ENCODE measurements at regions not wholly inside any gene's neighbourhood (a gene's known extent, or its start where the extent isn't known, plus 50 kb on each side); places are given as distances from the start of the nearest gene placed in this dataset.

DNA sequence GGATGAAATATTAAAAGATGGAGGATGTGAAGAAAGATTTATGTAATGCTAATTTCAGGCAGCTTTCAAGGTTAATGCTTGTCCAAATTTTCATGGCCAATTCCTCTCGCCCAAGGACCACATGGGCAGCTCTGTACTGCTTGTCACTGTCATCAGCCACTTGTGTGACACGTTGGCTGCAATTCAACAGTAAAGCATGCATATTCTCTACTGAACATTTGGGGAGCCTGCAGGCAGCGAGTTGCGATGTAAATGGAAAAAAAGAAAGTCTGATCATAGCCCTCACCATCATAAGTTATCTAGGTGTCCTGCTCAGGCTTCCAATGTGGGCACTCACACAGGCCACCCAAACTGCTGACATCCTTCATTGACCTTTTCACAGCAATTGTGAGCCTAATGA lies 1026.8 kb upstream of the NR2F2 start:
- peak in 1 of 2 donors; percentile 29 for DNase-seq (ENCODE audit: low read depth in 2 of 2)

DNA sequence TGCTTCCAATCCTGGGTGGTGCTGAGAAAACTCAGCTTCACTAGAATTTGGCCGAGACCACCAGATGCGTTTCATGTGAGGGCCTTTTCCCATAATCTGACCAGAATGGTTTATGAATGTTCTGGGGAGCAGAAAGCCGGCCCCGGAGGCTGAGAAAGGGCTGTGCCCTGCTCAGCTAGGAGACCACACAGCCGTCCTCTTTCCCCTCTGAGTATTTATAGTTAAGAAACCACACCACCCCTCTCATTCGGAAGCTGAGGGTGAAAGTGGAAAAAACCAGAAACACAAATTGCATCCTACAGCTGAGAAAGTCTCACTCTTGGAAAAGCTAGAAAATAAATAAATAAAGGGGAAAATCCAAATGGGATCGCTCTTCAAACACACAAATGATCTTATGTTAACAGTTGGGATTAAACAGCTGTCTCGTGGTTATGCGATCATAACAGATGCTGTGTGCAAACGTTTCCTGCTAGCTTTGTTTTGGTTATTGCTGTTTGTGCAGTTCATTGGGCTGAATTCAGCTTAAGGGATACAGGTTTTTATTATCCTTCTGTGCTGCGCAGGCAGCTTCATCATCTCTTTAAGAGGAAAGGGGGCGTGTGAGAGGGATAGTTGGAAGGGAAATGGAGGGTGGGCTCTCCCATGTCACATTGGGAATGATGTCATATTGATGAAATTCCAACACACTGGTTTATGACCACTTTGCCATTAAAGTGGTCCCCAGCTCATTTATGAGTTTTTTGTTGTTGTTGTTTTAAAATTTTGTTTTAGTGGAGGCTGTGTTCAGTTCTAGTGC lies 1026.2 kb upstream of the NR2F2 start:
- DNase-seq (ENCODE audit: low read depth in 2 of 2), result peak; percentile 99

DNA sequence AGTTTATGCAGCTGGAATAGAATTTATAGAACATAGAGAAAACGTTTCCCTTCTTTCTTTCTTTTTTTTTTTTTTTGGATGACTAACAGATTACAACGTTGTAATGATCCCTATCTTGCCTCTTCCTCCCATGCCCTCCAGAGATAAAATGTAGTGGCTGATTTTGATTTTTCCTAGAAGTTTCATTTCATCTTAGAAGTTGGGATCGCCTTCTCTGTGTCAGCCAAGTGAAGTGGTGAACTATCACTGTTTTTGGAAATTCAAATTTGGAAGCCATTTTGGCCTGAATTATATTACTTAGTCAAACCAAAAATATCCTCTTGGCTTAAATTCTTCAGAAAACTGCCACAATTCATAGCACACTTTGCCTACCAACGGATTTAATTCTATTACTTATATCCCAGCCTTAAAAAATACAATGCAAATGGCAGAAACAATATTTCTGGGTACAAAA lies 1025.5 kb upstream of the NR2F2 start:
- DNase-seq (ENCODE audit: low read depth in 2 of 2), result no peak

DNA sequence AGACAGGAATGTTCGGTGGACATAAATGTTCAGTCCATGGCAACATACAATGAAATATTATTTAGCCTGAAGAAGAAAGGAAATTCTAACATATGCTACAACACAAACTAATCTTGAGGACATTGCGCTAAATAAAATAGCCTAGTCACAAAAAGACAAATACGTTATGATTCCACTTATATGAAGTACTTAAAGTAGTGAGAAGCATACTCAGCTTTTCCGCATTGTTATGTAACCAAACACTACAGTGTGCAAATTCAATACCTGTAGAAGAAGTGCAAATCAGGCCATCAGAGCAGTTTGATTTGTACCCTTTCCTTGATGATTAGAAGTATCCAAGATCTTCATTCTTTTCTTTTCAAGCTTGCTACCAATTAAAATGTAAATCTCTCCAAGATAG lies 1023.4 kb upstream of the NR2F2 start:
- no peak for DNase-seq (ENCODE audit: low read depth in 2 of 2)

DNA sequence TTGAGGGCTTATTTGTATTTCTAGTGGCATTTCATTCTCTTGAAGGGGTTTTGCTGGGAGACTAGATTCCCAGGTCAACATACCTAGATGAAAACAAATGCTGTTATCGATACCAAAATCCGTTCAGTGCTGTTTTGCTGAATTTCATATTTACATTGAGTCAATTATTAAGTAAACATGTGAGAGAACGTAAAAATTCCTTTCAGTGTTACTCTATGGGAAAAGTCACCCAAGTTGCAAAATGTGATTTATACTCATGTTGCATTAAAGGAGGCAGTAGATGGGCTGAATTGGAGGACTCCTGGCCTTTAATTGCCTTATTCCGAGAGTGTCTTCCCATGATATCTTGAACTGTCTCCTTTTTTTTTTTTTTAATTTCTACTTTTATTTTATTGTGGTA lies 1011.3 kb upstream of the NR2F2 start:
- DNase-seq (ENCODE audit: low read depth in 2 of 2), result no peak

DNA sequence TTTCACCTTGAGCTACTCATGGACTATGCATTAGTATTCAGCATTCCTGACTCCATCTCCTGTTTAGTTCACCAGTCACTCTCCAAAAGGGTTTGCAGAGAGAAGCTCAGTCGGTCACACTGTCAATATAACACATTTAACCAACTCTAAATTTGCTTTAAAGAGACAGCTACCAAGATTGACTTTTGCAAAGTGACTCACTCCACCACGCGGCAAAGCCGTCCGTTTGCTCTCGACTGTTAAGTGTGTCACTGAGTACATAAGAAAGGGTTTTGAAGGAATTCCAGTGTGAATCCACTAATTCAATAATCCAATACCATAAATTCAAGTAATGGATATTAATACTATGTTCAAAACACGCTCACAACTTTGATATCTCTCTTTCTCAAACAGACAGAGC lies 1006.7 kb upstream of the NR2F2 start:
- peak in 1 of 2 donors; percentile 48 for DNase-seq (ENCODE audit: low read depth in 2 of 2)

DNA sequence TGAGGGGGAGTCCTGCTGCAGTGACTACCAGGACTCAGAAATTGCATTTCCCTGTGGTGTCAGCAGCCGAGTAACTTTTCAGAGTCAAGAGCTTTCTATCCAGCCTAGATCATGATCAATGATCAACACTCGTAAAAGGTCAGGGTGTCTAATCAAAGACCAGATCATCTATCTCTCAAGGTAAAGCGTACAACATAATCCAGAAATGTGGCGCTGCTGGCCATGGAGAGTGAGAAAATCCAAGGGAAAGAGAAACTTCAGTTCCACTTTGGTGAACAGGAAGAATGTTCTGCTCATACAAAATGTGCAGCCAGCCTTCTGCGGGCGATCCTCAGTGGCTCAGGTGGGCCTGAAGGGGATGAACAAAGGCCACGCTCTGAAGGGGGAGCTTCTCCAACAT lies 1005.8 kb upstream of the NR2F2 start:
- peak; percentile 23 to 30 for DNase-seq (ENCODE audit: low read depth in 2 of 2)

DNA sequence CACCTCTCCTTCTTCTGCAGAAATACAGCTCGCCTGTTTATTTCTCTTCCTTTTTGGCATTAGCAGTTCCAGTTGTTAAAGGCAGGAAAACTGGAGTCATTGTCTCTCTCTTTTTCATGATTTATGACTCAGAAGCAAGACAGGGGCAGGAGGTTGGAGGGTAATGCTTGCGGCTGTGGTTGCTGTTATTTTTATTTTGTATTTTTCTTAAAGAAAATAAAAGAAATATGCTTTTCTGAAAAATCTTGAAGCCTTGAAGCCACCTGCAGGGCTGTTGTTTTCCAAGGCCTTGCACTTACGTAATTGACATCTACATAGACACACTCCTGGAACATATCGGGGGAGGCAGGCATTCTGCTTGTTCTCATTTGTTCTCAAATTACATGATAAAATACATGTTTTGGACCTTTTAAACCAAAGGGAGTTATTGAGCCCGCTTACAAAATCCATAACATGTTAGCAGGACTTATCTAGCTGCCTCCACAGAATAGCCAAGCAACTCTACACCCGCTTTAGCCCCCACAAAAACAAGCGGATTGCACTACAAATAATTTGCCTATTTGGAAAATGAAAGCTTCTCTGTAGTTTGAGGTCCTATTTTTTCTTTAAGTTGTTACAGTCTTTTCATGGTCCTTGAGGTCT lies 1004.6 kb upstream of the NR2F2 start:
- peak; percentile 77 to 91 for DNase-seq (ENCODE audit: low read depth in 2 of 2)

DNA sequence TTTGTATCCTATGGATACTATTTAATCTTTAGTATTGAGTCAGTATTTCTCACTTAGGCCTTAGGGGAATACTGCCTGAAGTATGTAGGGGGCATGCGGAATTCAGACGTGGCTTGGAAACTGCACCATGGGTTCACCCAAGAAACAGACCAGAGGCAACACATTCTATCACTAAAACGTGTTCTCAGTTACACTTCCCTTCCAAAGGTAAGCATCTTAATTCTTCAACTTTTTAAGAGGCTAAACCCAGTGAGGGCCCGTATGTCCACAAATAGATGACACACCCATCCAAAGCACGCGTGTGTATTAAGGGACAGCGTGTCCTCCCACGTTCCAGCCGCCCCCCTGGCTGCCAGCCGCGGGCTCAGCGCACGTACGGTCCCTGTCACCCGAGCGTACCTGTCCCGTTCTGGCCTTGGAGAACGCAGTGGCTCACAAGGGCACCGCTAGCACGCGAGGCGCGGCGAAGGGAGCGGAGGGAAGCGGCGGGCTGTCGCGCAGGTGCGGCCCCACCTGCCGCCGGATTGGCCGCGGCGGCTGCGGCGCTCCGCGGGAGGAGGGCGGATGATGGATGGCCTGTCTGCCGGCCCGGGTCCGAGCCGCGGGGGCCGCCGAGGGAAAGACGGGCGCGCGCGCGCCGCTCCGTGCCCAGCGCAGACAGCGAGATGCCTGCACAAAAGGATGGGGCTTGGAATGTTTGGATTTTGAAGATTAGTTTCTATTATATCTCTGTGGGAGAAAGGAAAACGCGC lies 1003.9 kb upstream of the NR2F2 start:
- peak; percentile 57 to 79 for DNase-seq (ENCODE audit: low read depth in 2 of 2)

DNA sequence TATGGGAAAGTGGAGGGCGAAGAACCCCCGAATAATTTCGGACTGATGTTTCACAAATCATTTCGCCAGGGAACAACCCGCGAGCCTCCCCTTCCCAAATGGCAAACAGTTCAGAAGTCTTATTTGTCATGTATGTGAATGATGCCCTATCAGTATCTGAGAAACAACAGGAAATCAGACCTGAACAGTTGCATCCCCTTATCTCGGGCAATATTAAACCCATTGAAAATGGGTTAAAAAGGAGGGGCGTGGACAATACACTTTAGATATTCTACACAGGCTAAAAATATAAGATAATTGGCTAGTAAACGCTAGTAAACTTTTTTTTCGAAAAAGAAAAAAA lies 1003.3 kb upstream of the NR2F2 start:
- peak; percentile 37 to 67 for DNase-seq (ENCODE audit: low read depth in 2 of 2)

DNA sequence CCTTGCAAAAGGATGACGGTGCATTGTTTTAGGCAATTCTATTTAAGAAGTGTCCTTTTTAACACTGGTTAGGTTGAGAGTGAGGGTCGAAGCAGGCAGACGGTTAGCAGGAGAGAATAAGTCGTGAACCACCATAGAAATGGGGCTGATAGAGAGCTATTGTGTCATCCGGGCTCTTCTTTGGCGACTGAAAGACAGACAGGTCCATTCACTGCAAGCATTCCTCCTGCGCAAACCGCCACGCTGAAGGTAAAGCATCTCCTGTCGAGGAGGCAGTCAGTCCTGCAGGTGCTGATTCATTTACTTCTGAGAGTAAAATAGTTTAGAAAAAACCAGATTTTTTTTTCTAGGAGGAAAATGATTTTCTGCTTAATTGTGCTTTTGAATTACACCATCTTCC lies 1002.8 kb upstream of the NR2F2 start:
- DNase-seq (ENCODE audit: low read depth in 2 of 2), result peak; percentile 62 to 70

DNA sequence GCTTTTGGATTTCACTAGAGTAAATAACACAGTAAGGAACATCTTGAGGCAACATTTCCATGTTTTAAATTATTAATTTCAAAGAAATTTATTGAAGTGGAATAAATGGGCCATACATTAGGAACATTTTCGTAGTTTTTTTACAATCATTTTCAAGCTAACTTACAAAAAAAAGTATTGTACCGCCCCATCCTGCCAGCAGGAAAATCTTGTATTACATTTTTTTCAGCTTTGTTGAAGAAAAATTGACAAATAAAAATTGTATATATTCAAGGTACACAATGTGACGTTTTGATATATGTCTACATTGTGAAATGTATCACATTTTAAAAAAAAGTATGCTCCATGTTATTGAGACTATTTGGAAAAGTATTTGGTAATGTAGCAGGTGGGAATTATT lies 1001.9 kb upstream of the NR2F2 start:
- peak; percentile 25 to 27 for DNase-seq (ENCODE audit: low read depth in 2 of 2)

DNA sequence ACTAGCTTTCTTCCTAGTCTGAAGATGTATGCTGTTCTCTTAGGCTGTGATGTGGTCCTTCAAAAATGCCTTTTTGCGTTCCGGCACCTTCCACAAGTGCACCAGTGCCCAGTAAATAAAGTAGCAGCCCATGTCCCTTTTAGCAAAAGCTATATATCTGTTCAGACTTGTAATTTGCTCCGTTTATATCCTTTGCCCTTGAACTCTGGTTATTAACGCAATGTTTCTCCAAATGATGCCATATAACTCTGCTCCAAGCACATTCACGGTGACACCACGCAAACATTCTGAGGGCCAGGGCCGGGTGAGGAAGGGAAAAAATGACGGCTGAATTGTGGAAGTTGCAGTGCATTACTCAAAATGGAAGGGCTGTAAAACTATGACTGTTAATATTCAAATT lies 1001.1 kb upstream of the NR2F2 start:
- DNase-seq (ENCODE audit: low read depth in 2 of 2), result peak; percentile 62 to 78

DNA sequence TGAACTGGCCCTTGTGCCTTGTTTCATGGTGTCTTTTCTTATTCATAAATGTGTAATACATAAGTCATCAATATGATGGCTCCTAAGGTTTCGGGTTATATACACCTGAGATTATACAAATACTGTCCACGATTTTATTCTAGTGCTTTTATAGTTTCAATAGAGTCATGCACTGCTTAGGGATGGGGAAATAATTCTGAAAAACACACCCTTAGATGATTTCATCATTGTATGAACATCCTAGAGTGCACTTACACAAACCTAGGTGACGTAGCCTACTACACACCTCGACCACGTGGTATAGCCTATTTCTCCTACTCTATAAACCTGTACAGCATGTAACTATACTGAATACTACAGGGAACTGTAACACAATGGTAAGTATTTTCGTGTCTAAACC lies 988.8 kb upstream of the NR2F2 start:
- no peak for DNase-seq (ENCODE audit: low read depth in 2 of 2)

DNA sequence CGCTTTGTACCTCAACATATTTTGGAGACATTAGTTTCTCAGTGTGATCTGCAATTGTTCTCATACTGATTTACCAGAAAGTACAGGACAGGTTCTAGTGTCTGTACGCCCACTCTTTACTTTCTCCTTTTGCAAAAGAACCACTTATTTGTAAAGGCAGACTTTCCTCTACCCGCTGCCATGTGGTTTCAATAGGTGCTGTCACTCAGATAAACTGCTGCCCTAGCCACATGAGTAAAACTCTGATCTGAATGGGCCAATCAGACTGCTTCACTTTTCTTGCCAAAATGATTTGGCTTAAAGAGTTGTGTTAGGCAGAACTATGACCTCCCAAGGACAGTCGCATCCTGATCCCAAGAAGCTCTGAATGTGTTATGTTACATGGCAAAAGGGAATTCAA lies 984.6 kb upstream of the NR2F2 start:
- no peak for DNase-seq (ENCODE audit: low read depth in 2 of 2)

DNA sequence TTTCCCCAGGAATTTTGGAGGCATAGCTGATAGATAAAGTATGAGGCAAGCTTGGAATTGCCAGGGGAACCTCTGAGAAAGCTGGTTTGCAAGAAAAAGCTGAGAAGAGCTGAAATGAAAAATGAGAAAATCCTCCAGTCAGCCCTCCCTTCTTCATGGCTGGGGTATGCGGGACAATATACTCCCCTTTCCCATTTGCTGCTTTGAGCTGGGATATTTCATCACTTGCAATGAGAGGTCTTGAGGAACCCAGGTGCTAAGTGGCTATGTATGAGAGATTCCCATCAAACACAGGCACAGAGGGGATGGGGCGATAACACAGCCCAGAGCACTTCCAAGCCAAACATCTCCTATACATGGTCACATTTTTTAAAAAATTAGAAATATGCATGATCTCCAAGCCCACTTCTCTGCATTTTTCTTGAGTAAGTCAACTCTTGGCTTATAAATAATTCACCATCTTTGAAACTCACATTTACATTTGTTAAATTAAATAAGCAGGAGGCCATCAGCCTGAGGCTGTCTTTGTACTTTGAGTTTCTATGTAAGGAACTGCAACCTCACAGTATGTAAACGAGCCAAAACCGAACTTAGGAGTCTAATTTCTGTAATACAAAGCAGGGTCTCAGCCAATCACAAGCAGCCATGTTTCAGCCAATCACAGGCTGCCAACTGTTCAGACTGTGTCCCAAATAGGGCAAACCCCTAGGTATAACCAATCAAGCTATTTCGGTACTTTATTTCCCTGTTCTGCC lies 983.6 kb upstream of the NR2F2 start:
- no peak for DNase-seq (ENCODE audit: low read depth in 2 of 2)

DNA sequence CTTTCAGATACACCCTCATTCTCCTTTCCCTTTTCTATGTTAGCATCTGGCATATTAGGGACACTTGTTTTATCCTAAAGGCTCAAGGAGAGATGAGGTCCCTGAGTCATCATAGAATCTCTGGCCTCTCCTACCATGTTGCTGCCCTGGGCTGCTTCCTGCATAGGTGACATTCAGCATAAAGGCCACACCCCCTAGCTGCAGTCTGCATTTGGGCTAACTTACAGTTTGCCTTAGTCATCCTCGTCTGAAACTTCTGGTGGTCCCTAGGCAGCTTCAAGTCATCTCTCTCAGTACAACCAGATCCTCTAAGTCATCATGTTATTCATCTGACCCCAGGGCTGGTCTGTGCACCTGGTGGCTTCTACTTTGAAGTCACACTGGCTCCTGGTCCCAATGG lies 982.7 kb upstream of the NR2F2 start:
- no peak for DNase-seq (ENCODE audit: low read depth in 2 of 2)

DNA sequence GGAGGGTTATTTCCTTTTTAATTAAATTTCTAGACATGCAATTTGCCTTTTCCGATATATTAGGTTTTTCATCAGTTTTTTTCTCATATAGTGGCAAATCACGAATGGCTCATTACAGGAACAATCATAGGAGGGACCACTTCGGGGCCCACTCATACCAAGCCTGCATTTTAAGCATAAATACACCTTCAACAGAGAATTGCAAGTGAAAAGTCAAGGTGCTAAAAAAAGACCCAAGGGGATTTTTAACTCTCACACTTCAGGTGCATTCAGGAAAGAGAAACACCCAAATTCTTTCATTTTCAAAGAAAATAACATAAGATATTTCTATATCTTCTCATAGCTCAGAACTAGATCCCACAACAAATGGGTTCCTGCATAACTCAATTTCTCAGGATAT lies 979.6 kb upstream of the NR2F2 start:
- DNase-seq (ENCODE audit: low read depth in 2 of 2), result no peak

DNA sequence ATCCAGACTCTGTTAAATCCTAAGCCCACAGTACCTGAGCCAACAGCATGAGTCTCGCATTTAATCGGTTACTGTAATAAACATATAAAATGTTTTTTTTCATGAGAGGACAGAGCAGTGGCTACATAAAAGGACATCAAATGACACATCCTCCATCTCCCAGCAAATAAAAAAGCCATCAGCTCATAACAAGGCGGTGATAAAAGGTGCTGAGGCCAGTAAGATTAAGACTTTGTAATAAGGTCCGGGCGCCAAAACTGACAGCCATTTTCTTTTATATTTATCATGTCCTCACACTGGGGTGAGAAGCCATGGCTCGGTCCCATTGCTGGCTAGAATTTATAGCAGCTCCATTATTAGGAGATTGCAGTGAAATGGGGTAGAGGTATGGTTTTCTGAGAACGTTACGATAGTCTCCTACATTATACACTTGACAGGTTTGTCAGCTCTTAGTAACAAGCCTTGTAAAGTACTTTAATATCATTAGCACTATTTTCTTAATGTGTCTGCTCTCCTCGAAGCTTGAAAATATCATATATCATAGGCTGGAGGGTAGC lies 977.8 kb upstream of the NR2F2 start:
- DNase-seq (ENCODE audit: low read depth in 2 of 2), result no peak

DNA sequence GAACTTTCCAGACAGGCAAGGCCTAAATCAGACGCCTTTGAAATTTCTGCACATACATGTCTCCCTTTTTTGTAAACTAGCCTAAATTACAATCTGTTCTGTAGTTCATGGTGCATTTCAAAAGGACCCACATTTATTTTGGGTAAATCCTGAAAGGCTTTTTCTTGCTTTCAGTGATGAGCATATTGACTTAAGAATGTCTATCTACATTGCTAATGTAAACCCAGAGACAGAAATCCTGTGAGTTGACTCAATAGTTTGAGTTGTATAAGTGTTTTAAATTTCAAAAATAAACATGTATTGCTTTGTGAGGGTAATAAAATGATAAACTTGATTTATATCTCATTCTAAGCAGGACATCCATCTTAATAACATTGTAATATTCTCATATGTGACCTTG lies 977.0 kb upstream of the NR2F2 start:
- DNase-seq (ENCODE audit: low read depth in 2 of 2), result no peak

DNA sequence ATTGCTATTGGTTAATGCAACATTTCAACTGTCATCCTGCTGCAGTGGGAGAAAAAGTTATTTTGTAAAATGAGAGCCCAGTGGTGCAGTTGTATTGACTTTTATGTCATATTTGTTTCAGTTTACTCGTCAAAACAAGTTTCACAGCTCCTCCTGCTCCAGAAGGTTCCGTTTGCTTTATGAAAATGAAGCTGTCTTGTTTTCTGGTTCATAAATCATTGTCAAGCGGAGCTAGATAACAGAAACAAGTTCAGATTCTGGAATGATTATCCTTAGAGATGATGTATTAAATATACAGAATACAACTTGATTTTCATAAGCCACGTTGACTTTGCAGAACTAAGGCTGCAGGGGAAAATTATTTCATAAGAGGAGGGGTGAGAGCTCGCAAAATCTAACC lies 970.5 kb upstream of the NR2F2 start:
- DNase-seq (ENCODE audit: low read depth in 2 of 2), result no peak

DNA sequence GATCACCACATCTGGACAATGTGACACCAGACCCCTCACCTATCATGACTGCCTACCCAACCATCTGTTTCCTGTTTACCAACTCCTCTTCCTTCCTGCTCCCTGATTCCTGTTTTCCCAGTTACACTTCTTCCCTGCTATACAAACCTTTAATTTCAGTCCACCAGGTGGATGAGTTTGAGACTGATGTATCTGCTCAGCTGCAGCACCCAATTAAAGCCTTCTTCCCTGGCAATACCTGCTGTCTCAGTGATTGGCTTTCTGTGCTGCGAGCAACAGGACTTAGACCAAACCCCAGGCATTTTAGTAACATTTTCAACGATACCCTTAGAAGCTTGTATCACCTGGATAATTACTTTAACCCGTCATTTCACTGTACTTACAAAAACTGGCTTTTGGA lies 968.2 kb upstream of the NR2F2 start:
- DNase-seq (ENCODE audit: low read depth in 2 of 2), result peak; percentile 18 to 56

All from dermis microvascular lymphatic vessel endothelial cell (primary cell).